ENCODE measurements at regions not wholly inside any gene's neighbourhood (a gene's known extent, or its start where the extent isn't known, plus 50 kb on each side); places are given as distances from the start of the nearest gene placed in this dataset.
A peak's percentile ranks its signal among the peaks of the same experiment; 100 is the strongest.

DNA sequence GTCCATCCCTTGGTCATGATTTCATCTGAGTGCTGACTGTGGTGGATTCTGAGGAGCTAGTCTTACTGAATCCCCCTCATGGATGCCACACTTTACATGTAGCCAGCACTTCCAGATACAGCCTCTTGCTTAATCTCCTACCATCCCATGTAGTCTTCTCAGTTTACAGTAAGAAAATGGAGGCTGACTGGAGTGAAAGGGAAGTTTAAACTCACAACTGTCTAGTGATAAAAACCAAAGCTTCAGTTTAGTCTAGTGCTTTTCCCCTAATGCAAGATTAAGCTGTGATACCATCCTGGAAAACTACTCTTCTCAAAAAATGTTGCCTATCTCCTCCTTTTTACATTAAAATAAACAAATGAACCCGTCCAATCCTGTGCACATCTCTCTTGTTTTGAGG lies 146.8 kb upstream of the HES1 start:
- no peak for ATAC-seq
- no peak for DNase-seq

DNA sequence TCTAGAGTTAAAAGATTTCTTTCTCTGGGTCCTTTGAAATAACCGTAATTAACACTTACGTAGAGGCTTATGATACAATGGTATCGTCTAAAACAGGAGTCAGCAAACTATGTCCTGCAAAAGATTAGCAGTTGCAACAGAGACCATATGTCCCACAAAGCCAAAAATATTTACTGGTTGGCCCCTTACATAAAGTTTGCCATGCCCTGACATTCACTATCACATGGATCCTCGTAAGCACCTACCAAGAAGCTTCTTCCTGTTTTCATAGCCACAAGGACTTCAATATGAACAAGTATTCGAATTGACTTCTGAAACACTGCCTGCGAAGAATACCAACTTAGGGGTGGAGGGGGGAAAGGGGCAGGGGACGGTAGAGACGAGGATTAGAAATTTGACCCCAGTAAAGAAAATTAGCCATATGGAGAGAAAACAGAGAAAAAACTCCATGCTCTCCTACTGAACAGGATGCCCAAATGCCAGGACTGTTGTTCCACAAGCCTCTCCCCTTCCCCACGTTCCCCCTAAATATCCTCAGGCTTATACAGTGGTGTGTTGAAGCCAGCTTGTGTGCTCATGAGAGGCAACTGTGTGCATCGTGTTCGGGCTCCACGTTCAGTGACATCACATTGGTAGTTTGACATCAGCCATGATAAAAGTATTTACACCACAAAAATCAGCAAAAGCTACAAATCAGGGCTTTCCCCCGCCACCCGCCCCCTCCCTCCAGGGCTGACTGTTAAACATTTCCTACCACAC lies 144.1 kb upstream of the HES1 start:
- ATAC-seq (no peak), DNase-seq (no peak)

DNA sequence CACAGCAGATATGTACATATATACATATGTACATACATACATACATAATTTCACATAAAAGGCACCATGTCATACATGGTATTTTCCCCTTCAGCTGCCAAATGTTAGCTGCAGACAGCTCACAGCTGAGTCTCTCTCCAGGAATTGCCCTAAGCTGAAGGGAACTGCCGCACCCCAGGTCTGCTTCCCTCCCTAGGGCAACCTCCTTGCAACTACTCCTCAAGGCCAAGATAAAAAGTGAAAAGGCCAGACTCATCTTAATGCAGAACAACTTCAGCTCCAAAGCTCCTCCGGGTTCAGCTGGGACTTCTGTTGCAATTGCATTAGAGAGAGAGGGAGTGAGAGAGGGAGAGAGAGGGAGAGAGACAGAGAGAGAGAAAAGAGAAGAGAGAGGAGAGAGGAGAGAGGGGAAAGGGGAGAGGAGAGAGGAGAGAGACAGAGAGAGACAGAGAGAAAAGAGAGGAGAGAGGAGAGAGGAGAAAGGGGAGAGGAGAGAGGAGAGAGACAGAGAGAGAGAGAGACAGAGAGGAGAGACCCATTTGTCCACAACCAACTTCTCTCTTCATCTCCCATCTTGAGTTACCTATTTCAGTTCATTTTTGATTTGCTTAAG lies 143.4 kb upstream of the HES1 start:
- DNase-seq (no peak), ATAC-seq (no peak)

DNA sequence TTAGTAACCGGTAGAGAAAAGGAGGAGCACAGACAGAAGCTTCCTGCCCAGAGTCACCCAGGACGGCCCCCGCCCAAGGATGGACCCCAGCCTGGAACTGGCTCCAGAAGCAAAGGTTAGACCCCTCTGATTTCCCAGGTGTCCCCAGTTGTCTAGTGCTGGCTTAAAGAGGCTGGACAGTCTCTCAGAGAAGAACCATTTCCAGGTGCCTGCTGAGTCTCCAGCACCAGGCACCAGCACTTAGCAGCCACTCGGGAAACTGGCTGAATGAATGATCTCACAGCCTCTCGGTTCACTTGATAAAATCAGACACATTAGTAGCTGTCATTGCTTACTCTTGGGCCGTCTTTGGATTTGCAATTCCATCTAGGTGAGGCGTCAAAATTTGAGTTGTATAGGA lies 139.7 kb upstream of the HES1 start:
- DNase-seq (no peak), ATAC-seq (no peak)

DNA sequence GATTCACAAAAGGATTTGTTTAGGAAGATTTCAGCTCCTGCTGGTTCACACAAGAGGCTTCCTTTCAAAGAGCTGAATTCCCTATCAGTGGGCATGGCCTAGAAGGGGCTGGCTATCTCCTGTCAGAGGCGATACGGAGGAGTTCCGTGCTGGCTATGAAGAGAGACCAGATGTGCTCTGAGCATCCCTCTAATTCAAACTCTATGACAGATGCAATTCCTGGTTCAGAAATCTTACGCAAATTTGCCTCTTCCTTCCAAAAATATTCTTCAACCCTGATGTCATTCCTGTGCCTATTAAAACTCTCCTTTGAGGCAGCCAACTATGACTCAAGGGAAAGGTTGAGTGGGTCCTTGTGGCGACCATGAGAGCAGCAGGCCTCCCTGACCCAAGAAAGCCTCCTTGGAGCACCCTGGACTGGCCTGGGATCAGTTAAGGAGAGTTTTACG lies 139.3 kb upstream of the HES1 start:
- no peak for DNase-seq
- ATAC-seq: no peak

DNA sequence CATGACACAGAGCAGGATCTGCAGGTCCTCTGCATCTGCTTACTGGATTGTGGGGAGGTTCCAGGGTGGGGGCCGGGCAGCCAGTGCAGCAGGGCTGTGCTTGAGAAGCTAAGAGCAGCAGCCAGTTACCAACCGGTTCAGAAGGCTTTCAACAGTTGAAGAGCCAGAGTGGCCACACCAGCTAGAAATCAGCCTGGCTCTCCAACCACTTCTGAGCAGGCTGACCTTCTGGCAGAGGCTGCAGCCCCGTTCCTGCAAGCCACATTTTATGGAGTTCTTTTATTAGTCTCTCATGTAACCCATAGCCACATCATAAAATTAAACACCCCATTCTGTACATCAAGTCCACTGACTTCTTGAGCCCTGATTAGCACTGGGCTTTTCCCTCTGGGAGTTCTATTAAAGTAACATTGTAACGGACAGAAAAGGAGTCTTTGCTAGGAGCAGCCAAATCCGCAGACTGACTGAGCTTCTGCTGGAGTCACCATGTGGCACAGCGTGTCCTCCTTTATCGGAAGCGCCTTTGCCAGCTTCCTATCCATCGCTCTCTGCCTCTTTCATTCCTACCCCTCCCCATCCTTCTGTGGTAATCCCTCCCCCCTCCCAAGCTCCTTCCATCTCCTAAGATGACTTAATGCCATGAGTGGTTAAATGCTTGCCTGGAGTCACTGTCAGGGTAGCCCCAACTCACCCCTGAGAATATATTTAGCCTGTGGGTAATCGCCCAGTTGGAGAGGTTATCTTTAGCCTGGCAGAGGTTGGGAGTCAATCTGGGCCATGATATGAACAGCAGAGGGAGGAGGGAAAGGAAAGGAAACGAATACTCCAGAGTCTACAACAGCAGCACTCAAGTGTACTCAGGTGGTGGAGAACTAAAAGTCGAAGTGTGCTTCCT lies 138.5 kb upstream of the HES1 start:
- DNase-seq: no peak

DNA sequence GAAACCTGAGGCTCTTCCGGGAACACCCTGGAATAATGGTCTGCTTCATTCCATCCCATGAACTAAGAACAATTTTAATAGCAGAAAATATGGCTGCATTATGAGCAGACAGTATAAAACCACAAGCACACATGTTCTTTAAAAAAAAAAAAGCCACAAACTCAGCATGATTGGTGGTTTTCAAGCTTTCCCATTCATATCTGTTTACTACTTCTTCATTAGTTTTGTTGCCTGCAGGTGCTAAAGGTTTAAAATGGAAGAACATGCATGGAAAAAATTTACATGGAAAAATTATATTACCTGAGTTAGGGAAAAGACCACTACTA lies 137.9 kb upstream of the HES1 start:
- no peak for ATAC-seq
- no peak for DNase-seq

More for the DNA sequence above, 138.5 kb upstream of the HES1 start:
- ATAC-seq: no peak

DNA sequence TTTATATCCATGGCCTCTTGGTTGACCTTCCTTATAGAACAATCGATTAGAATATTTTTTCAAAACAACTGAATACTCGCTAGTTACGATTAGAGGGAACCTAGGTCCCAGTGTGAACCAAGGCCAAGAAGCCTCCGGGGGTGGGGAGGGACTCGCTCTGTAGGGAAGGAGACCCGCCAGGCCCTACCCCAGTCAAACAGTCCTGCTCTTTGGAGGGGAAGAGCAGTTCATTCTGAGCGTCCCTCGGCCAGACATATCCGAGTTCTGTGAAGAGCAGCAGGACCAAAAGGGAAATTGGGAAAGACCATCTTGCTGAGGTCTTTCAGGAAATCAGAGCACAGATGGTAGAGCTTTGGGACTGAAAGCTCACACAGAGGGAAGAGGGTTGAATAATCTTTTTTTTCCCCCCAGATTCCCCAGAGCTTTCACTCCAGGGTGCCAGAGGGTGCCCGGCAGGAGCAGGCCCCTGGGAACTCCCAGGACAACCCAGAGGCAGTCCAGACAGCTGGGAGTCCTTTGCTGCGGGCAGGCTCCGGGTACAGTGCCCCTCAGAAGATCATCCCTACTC lies 137.2 kb upstream of the HES1 start:
- DNase-seq (no peak), ATAC-seq (no peak)

DNA sequence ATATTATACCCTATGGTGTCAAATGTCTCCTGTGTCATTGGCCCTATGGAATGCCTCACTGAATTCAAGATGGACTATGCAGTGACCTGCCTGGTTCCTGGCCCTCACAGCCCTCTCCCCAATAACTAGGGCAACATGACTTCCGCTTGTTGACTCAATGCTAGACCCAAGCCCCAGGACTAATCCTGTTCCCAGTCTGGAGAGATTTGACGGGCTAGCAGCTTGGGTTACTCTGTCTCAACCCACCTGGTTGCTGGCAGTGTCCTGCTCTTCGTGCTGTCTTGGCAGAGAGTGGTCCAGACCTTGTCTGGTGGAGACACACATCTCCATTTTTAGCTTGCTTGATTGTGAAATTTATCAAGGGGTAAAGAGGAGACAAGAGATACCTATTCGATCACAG lies 135.8 kb upstream of the HES1 start:
- DNase-seq (no peak), ATAC-seq (no peak)

DNA sequence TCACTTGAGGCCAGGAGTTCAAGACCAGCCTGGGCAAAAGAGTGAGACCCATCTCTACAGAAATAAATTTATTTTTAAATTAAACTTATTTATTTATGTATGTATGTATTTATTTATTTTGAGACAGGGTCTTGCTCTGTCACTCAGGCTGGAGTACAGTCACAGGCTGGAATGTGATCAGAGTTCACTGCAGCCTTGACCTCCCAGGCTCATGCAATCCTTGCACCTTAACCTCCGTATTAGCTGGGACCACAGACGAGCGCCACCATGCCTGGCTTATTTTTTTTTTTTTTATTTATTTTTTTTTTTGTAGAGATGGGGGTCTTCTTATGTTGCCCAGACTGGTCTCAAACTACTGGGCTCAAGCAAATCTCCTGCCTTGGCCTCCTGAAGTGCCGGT lies 135.2 kb upstream of the HES1 start:
- no peak for DNase-seq
- no peak for ATAC-seq

DNA sequence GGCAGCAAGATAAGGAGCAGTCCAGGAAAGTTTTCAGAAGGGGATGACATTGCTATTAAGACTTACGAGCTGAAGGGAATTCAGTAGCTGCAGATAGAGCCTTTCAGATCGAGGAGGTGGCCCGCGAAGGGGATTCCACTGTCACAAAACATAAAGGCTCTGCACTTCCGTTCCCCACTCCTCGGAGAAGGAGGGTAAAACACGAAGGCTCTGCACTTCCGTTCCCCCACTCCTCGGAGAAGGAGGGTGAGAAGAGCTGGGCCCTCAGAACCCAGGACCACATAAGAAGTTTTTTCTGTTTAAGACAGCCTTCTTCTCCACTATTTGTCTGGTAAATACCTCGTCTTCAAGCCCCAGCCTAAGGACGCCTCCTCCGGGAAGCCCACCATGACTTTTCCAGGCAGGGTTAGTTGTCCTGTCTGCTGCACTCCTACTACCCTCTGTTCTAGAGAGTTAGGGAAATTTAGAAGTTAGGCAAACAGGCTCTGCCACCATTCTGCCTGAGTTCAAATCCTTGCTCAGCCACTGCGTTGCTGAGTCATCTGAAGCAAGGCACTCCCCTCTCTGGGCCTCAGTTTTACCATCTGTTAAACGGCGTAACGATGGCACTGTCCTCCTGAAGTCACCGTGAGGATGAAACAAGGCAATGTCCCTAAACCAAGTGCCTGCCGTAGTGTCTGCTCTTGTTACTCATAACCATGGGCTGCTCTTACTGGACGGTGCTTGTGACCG lies 134.1 kb upstream of the HES1 start:
- DNase-seq: no peak
- no peak for ATAC-seq

DNA sequence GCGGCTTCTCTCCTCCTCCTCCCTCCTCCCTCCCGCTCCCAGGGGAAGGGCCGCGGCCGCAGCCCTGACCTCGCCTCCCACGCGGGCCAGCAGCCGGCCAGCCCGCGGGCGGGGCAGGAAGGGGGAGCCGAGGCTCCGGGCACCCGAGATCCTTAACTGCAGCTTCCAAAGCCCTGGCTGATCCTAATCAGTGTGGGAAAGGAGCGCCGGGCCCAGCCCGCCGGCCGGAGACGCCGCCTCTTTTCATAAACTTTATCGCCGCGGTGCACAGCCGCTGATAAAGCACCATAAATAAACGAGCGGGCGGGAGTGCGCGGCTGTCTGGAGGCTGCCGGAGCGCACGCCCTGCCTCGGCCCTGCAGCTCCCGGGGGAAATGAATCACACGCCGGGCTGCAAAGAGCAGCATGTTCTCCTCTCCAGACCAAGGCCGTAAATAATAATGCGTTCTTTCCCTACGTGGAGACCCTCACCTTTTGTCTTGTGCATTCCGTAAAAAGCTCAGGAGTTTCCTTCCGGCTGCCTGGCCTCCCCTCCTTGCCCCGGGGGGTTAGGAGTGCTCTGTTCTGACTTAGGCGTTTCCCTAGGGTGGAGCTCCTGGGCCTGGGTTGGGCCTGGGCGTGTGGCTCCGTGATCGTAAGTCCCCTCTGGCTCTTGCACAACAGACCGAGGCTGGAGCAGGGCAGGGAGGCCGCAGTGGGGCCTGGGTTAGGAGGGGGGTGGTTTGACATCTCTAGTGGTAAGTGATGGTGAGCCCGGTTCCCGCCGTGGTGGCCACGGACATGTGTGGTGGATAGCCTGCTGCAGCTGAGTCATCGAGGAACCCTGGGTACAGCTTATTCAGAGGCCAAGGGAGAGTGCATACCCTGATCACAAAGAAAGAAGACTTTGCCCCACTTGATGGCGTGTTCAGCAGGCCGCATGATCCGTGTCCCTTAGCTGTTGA lies 132.6 kb upstream of the HES1 start:
- DNase-seq: peak; percentile 58
- ATAC-seq: peak; percentile 81

DNA sequence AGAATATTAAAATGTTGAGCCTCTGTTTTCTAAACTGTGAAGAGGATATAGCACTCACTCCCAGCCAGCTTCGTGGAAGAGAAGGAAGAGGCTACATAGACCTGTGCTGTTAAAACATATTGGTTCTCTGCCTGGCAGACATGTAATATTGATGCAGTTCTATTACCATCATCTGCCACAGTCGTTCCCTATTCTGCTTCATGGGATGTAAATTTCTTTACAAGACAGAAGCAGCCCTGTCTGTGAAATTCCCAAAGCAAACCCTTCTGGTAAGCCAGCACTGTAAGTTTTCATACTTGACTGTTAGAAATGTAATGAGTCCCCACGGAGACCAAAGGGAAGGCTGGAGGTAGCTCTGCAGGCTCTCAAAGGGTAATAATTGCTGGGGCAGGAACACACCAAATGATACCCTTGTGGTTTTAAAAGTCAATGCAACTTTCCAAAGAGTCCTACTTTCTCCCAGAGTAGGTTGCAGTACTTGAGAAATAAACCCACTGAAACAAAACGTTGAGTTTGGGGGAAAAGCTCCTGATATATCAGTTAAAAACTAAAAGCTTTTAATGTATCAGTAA lies 129.9 kb upstream of the HES1 start:
- DNase-seq (no peak), ATAC-seq (no peak)

DNA sequence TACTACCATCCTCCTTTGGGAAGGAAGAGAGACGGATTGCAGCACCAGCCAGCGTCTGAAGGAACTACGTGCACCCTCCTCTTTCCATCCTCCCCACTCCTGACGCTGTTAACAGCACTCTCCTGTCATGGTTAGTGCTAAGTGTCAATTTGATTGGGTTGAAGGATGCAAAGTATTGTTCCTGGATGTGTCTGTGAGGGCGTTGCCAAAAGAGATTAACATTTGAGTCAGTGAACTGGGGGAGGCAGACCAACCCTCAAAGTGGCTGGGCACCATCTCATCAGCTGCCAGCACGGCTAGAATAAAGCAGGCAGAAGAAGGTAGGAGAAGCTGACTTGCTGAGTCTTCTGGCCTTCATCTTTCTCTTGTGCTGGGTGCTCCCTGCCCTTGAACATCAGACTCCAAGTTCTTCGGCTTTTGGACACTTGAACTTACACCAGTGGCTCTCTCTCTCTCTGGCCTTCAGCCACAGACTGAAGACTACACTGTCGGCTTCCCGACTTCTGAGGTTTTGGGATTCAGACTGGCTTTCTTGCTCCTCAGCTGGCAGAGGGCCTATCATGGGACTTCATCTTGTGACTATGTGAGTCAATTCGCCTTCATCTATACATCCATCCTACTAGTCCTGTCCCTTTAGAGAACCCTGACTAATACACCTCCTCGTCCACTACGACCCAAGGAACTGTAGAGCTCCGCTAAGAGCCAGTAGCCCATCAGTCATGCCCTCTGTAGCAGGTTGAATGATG lies 128.2 kb upstream of the HES1 start:
- ATAC-seq: no peak
- DNase-seq: no peak

DNA sequence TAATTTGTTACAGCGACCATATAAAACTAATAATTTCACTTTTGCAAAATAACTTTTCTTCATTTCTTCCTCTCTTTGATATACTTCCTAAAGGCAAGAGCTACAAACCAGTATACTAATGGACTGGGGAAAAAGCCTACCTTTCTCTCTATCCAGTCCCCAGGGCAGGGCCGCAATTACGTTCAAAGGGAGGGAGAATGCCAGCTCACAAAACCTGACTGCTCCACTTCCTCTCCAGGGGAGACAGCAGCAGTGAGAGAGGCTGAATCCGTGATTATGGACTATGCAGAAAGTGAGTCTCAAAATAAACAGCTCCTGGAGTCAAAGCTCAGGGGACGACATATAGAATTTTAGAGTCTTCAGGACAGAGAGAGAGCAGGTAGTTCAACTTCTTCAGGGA lies 126.9 kb upstream of the HES1 start:
- ATAC-seq (no peak), DNase-seq (no peak)

DNA sequence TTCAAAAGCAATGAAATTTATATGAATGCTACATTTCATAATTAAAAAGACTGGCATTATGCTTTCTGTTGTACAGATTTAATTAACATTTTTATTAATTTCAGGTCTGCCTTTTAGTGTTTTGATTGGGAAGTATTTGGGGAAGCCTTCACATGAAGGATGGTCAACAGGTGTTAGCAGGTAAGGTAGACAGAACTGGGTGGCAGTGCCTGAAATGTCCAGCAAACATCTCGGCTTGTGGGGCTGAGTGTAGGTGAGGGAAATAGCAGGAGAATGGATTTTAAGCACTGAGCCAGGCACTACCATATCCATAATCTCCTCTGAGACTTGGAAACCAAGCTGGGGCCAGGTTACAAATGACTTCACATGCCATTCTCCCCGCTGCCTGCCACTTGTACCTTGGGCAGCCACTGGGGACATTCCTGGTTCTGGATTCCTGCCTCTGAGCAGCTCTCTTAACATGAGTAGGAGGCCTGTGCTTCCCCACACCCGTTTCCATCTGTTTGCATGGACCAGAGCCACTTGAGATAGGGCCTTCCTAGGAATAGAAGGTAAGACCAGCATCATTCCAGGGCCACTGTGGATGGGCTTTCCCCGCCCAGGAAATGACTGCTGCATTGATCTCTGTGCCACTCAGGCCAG lies 125.9 kb upstream of the HES1 start:
- ATAC-seq (no peak), DNase-seq (no peak)

DNA sequence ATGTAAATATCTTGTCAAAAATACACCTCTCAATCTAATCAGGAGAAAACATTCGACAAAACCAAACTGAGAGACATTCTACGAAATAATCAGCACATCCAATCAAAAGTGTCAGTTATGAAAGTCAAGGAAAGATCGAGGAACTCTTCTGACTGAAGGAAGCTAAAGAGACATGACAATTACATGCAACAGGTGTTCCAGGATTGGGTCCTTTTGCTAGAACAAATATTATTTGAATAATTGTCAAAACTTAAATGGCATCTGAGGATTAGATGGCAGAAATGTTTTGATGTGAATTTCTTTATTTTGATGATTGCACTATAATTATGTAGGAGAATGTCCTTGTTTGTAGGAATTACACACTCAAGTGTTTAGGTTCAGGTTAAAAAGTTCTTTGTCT lies 124.1 kb upstream of the HES1 start:
- DNase-seq: no peak

DNA sequence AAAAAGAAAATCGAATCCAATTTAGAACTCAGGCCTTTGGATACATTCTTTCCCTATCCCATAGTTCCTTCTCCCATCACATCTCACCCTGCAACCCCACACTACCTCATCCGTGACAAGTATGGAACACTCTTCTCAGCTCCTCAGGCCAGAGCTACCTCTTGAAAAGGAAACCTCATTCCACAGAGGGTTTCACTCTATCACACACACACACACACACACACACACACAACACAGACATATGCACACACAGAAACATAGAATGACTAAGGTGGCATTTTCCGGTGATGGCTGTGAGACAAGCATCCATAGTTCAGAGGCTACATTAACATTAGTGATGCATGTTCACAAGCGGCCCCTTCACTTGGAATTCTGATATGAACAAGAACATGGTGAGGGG lies 122.0 kb upstream of the HES1 start:
- no peak for ATAC-seq

More for the DNA sequence above, 124.1 kb upstream of the HES1 start:
- ATAC-seq: no peak

DNA sequence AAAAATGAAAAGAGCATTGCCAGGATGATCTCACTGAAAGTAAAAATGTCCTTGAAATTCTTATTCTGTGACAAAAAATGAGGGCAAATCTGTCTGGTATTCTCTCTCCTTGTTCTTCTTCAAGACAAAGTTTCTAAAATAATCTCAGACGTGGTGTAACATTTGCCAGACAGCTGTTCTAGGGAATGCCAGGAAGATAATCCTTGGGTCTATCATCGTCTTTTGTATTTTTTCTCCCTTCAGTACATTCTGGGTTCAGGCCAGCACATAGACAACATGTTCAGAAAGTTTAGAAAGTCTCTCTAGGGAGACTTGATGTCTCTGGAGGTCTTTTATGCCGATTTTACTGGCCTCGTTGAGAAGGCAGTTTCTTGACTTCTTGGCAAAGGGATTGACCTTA lies 121.2 kb upstream of the HES1 start:
- ATAC-seq (no peak), DNase-seq (no peak)

More for the DNA sequence above, 122.0 kb upstream of the HES1 start:
- DNase-seq: no peak

All from stimulated activated naive CD8-positive, alpha-beta T cell treated with anti-CD3 and anti-CD28 coated beads, Interleukin-15, Interleukin-2, amounts not matched to agents 100 U/mL and 50 U/mL, for 24 hours (primary cell).